Tibial nerve (tissue), 4 donors: ENCODE measurements at regions not wholly inside any gene's neighbourhood (a gene's known extent, or its start where the extent isn't known, plus 50 kb on each side); places are given as distances from the start of the nearest gene placed in this dataset.
A peak's percentile ranks its signal among the peaks of the same experiment; 100 is the strongest.

ENCODE experiments used
- DNase-seq, 2 donors: peaks; one replicate each; pipeline ENCODE4 v3.0.0-alpha.2; 2019; ENCODE audit warnings: low spot score in 2 of 2
- H3K27ac ChIP-seq, 4 donors: fragments of 200-600 bp; sonication (generic) in 3 of 4; one replicate each; pipeline ENCODE4 v1.5.1; 2017 to 2019; ENCODE audit warnings: mild to moderate bottlenecking in 1 of 4
- H3K27me3 ChIP-seq, 2 donors: fragments of 200-600 bp; sonication (generic) in 1 of 2; one replicate each; pipeline versions ENCODE4 v1.5.1 to v1.6.0; 2017 to 2019
- H3K36me3 ChIP-seq, 3 donors: fragments of 200-600 bp; sonication (generic); one replicate each; pipeline ENCODE4 v1.5.1; 2018 to 2019
- H3K4me1 ChIP-seq, 4 donors: fragments of 200-600 bp; sonication (generic) in 3 of 4; one replicate each; pipeline ENCODE4 v1.5.1; 2017 to 2019
- H3K4me3 ChIP-seq, 4 donors: fragments of 200-600 bp; sonication (generic) in 3 of 4; one replicate each; pipeline ENCODE4 v1.5.1; 2017 to 2019; ENCODE audit warnings: mild to moderate bottlenecking in 1 of 4, moderate library complexity in 1 of 4
- H3K9me3 ChIP-seq, 4 donors: fragments of 200-600 bp; sonication (generic) in 3 of 4; one replicate each; pipeline ENCODE4 v1.5.1; 2017 to 2019
- EP300 ChIP-seq, 2 donors: sonication (generic); formaldehyde crosslinking; IDR thresholded peaks; one replicate each; pipeline ENCODE4 v1.6.1; 2017; ENCODE audit warnings: antibody characterized with exemption in 2 of 2, mild to moderate bottlenecking in 1 of 2
- POLR2A ChIP-seq, 2 donors: fragments of 450-650 bp; IDR thresholded peaks; one replicate each; pipeline ENCODE4 v1.6.1; 2017; ENCODE audit warnings: antibody characterized with exemption in 2 of 2, mild to moderate bottlenecking in 2 of 2, moderate library complexity in 2 of 2
- whole genome bisulfite sequencing, 2 donors: methylation state at CpG; one replicate each; pipeline ENCODE4 v1.1.5; 2018; 5-methylcytosine and 5-hydroxymethylcytosine counted together
- TF ChIP-seq, protein P1 (sequence below), 5 experiments: fragments of 200-600 bp in 3 of 5; fragments of 450-650 bp in 2 of 5; sonication (generic) in 3 of 5; IDR thresholded peaks; one replicate each; pipeline ENCODE4 v1.5.1; 2016 to 2019; ENCODE audit warnings: antibody characterized with exemption in 5 of 5, mild to moderate bottlenecking in 3 of 5, moderate library complexity in 2 of 5

DNA sequence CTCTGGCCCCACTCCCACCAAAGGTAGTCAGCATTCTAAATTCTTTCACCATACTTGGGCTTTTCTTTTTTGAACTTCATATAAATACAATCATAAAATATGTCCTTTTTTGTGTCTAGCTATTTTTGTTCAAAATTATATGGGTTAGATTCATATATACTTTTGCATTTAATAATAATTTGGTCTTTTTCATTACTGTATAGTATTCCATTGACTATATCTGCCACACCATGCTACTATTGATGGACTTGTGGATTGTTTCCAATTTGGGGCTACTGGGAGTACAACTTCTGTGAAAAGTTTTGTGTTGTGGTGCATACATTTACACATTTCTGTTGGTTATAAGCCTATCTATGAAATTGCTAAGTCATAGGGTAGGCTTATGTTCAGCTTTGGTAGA is 85.7 kb downstream of the GLUL start:
- Histone ChIP-seq H3K9me3 (peaks cover 0 to 7% (median 0%) of the 10 kb centered on the region in 4 donors), H3K27ac (peak overlapping the region in 1 of 4 donors; percentile 91), H3K4me3 (no peak overlapping the region), H3K4me1 (peaks cover 0 to 47% (median 18%) of the 10 kb centered on the region in 4 donors), H3K27me3 (no peaks in the 10 kb centered on the region), H3K36me3 (no peaks in the 10 kb centered on the region)
- DNase-seq: no peak
- no peak for TF ChIP-seq EP300 (IDR thresholded peaks at IDR 0.05)

DNA sequence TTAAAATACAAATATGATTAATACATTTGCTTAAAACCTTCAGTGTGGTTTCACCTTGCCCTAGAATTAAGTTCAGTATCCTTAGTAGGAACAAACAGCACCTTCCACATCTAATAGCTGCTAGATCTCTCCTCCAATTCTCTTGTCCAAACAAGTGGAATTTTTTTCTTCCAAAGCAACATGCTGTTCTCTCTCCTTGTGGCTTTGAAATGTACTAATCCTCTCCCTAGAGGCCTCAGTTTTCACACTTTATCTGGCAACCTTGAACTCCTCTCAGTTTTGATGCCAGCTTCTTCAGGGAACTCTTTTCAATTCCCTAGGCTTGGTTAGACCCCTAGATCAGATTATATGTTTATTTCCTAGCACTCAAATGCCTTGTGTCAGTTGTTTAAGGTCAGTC is 87.0 kb downstream of the GLUL start:
- DNase-seq: peak in 1 of 2 donors; percentile 32
- Histone ChIP-seq H3K36me3 (no peaks in the 10 kb centered on the region), H3K4me3 (no peak overlapping the region), H3K27me3 (no peaks in the 10 kb centered on the region), H3K9me3 (peaks cover 0 to 7% (median 0%) of the 10 kb centered on the region in 4 donors), H3K27ac (peak overlapping the region; percentile 64 to 91 (median 82)), H3K4me1 (peaks cover 0 to 52% (median 18%) of the 10 kb centered on the region in 4 donors)
- TF ChIP-seq POLR2A (IDR thresholded peaks at IDR 0.05): no peak
- TF ChIP-seq, protein P1, sequence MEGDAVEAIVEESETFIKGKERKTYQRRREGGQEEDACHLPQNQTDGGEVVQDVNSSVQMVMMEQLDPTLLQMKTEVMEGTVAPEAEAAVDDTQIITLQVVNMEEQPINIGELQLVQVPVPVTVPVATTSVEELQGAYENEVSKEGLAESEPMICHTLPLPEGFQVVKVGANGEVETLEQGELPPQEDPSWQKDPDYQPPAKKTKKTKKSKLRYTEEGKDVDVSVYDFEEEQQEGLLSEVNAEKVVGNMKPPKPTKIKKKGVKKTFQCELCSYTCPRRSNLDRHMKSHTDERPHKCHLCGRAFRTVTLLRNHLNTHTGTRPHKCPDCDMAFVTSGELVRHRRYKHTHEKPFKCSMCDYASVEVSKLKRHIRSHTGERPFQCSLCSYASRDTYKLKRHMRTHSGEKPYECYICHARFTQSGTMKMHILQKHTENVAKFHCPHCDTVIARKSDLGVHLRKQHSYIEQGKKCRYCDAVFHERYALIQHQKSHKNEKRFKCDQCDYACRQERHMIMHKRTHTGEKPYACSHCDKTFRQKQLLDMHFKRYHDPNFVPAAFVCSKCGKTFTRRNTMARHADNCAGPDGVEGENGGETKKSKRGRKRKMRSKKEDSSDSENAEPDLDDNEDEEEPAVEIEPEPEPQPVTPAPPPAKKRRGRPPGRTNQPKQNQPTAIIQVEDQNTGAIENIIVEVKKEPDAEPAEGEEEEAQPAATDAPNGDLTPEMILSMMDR (IDR thresholded peaks at IDR 0.05): peak in 1 of 5 experiments; percentile 21
- TF ChIP-seq EP300 (IDR thresholded peaks at IDR 0.05): peak; percentile 81 to 90

DNA sequence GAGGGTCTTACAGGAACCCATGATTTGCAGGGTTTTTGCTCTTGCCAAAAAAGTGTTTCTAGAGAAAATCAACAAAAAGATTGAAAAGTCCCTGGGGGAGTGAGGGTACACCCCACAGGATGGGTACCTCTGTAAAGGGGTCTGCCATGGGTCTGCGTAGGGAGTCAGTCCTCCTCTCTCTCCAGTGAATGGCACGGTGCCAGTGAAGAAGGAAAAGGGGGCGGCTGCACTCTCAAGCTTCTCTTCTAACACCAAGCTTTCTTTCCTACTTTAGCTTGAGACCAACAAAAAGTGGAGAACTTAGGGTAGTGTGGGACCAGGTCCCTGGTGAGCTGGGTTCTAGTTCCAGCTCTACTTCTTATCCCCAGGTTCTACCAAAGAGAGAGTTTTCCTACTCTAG is 87.4 kb downstream of the GLUL start:
- Histone ChIP-seq H3K4me1 (peaks cover 0 to 52% (median 18%) of the 10 kb centered on the region in 4 donors), H3K4me3 (no peak overlapping the region), H3K9me3 (peaks cover 0 to 7% (median 0%) of the 10 kb centered on the region in 4 donors), H3K27me3 (no peaks in the 10 kb centered on the region), H3K36me3 (no peaks in the 10 kb centered on the region), H3K27ac (peak overlapping the region; percentile 64 to 91 (median 82))
- WGBS, 2 donors: 23 to 37% methylated on average over 3 of the region's 3 CpGs
- TF ChIP-seq, protein P1 (IDR thresholded peaks at IDR 0.05): no peak
- no peak for TF ChIP-seq EP300 (IDR thresholded peaks at IDR 0.05)
- no peak for TF ChIP-seq POLR2A (IDR thresholded peaks at IDR 0.05)
- no peak for DNase-seq

DNA sequence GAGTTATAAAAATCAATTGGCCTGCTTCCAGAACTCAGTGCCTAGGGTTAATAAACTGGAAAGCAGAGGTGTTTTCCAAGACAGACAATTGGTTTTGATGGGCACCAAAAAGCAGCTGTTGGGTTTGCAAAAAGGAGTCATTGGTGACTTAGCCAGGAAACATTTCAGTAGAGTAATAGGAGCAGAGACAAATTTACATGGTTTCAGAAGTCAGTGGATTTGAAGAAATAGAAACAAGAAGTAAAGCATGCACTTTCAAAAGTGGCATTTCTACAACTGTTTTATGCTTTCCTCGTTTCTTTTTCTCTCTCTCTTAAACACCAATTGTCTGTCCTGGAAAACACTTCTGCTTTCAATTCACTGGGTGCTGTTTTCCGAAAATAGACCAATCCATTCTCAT is 87.8 kb downstream of the GLUL start:
- DNase-seq: no peak
- H3K4me1 ChIP-seq: peaks cover 0 to 50% (median 18%) of the 10 kb centered on the region in 4 donors
- no peaks in the 10 kb centered on the region for H3K36me3 ChIP-seq
- TF ChIP-seq, protein P1 (IDR thresholded peaks at IDR 0.05): no peak
- no peak for TF ChIP-seq POLR2A (IDR thresholded peaks at IDR 0.05)
- TF ChIP-seq EP300 (IDR thresholded peaks at IDR 0.05): no peak
- H3K4me3 ChIP-seq: no peak overlapping the region
- 19% methylated on average over 2 of the region's 2 CpGs for WGBS, 2 donors
- H3K27me3 ChIP-seq: no peaks in the 10 kb centered on the region
- H3K27ac ChIP-seq: peak overlapping the region; percentile 64 to 91 (median 82)
- peaks cover 0 to 7% (median 0%) of the 10 kb centered on the region in 4 donors for H3K9me3 ChIP-seq

DNA sequence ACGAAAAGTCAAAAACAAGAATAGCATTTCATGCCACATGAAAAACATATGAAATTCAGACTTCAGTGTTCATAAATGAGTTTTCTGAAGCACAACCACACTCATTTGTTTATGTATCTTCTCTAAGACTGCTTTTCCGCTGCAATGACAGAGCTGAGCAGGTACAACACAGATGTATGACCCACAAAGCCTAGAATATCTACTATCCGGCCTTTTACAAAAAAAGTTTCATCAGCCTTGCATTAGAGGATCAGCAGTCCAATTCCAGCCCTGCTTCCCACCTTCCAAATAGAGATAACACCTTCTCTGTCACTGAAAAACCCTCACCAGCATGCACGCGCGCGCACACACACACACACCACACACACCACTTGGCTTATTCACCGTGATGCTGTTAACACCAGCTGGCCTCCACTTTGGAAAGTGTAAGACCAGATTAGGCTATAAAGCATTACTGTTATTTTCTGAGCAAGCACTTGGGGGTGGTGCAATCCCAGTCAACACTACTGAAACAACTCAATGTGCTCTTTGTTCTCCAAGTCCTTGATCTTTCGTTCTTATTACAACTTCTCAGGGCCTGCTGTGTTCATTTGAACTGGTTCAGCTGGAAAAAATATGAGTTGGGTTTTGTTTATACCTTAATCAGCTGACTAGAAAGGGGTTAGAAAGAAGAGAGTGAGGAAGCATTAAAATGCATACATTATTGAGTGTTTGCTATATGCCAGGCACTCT is 90.0 kb downstream of the GLUL start:
- WGBS, 2 donors: 68 to 81% methylated on average over 9 of the region's 9 CpGs
- Histone ChIP-seq H3K9me3 (peaks cover 0 to 7% (median 0%) of the 10 kb centered on the region in 4 donors), H3K27me3 (no peaks in the 10 kb centered on the region), H3K36me3 (no peaks in the 10 kb centered on the region), H3K4me1 (peaks cover 0 to 54% (median 18%) of the 10 kb centered on the region in 4 donors), H3K4me3 (no peak overlapping the region), H3K27ac (peak overlapping the region; percentile 15 to 91 (median 78))
- peak in 1 of 2 donors; percentile 25 for DNase-seq
- no peak for TF ChIP-seq POLR2A (IDR thresholded peaks at IDR 0.05)
- peak; percentile 14 to 71 for TF ChIP-seq EP300 (IDR thresholded peaks at IDR 0.05)
- TF ChIP-seq, protein P1 (IDR thresholded peaks at IDR 0.05): peak in 3 of 5 experiments; percentile 25 to 42 (median 30)
